Loucy (cell line): ENCODE measurements at regions not wholly inside any gene's neighbourhood (a gene's known extent, or its start where the extent isn't known, plus 50 kb on each side); places are given as distances from the start of the nearest gene placed in this dataset.

Source experiments
- CTCF ChIP-seq: fragments of 200-600 bp; sonication (generic); conservative IDR thresholded peaks from 2 replicates; pipeline ENCODE4 v1.5.1; 2014; ENCODE audit warnings: mild to moderate bottlenecking, antibody characterized with exemption, low read length
- EZH2phosphoT487 ChIP-seq: fragments of 200-600 bp; IDR thresholded peaks from 2 replicates; pipeline ENCODE4 v1.6.1; 2018; ENCODE audit warnings: antibody characterized with exemption, mild to moderate bottlenecking, moderate library complexity, borderline replicate concordance

DNA sequence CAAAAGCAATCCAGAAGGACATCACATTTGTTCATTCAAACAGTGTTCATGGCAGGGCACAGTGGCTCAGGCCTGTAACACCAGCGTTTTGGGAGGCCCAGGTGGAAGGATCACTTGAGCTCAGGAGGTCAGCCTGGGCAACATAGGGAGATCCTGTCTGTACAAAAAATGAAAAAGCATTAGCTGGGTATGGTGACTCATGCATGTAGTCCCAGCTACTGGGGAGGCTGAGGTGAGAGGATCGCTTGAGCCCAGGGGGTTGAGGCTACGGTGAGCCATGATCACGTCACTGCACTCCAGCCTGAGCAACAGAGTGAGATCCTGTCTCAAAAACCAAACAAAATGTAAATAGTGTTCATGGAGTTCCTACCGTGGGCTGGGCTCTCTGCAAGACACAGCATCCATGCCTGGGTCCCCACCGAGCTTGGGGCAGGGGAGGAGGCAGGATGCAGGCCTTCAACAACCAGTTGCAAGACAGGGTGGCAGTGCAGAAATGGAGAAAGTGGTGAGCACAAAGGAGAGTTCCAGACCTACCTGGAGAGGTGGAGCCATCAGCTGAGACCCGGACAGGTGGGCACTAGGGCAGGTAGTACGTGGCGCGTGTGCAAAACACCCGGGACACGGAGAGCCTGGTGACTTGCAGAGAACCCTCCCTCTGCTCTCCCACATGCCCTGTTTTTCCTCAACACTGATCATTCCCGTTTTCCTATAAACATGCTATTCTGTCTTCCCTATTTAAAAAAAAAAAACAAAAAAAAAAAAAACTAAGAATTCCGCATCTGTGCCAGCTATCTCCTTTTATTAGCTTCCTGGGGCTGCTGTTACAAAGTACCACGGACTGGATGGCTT is 138.9 kb downstream of the TOMM20 start:
- TF ChIP-seq CTCF (no peak), EZH2phosphoT487 (no peak)
